GM23338 (cell line): ENCODE measurements at regions not wholly inside any gene's neighbourhood (a gene's known extent, or its start where the extent isn't known, plus 50 kb on each side); places are given as distances from the start of the nearest gene placed in this dataset.

Experiments used
- CREB1 ChIP-seq: fragments of 250-450 bp; sonication (Bioruptor Pico); IDR thresholded peaks from 2 replicates; pipeline ENCODE4 v1.5.0; 2020; ENCODE audit warnings: low read depth, mild to moderate bottlenecking, moderate library complexity
- EZH2 ChIP-seq: fragments of 200-600 bp; sonication (generic); IDR thresholded peaks from one replicate; pipeline ENCODE4 v1.8.0; 2017; ENCODE audit warnings: antibody characterized with exemption, mild to moderate bottlenecking, low read depth; ENCODE audit not compliant: unreplicated experiment
- EZH2phosphoT487 ChIP-seq: fragments of 200-600 bp; sonication (generic); IDR thresholded peaks from one replicate; pipeline ENCODE4 v1.8.1; 2018; ENCODE audit warnings: antibody characterized with exemption; ENCODE audit not compliant: unreplicated experiment
- JUNB ChIP-seq: IDR thresholded peaks from one replicate; pipeline ENCODE4 v1.6.1; 2016; ENCODE audit warnings: antibody characterized with exemption; ENCODE audit not compliant: unreplicated experiment
- NANOG ChIP-seq: IDR thresholded peaks from 2 replicates; pipeline ENCODE4 v1.6.1; 2016; ENCODE audit warnings: antibody characterized with exemption, borderline replicate concordance
- POLR2AphosphoS5 ChIP-seq: IDR thresholded peaks from 2 replicates; pipeline ENCODE4 v1.6.1; 2016; ENCODE audit warnings: antibody characterized with exemption, low read depth
- REST ChIP-seq: IDR thresholded peaks from one replicate; pipeline ENCODE4 v1.6.1; 2018; ENCODE audit warnings: antibody characterized with exemption; ENCODE audit not compliant: unreplicated experiment
- STAT1 ChIP-seq: IDR thresholded peaks from one replicate; pipeline ENCODE4 v1.6.1; 2016; ENCODE audit warnings: antibody characterized with exemption; ENCODE audit not compliant: unreplicated experiment
- ZNF331 ChIP-seq: fragments of 250-450 bp; sonication (Bioruptor Pico); IDR thresholded peaks from 2 replicates; pipeline ENCODE4 v1.5.0; 2020; ENCODE audit warnings: low read depth, mild to moderate bottlenecking, moderate library complexity
- TF ChIP-seq, protein P1 (sequence below), 2 experiments: fragments of 200-600 bp in 1 of 2; sonication (generic) in 1 of 2; conservative IDR thresholded peaks; 2 replicates each; pipeline versions ENCODE4 v1.5.1 to v1.6.1; 2016 to 2017; ENCODE audit warnings: antibody characterized with exemption in 2 of 2, low read depth in 2 of 2, mild to moderate bottlenecking in 2 of 2, moderate library complexity in 1 of 2
- TF ChIP-seq, protein P2 (sequence below): IDR thresholded peaks from 2 replicates; pipeline ENCODE4 v1.6.1; 2016; ENCODE audit warnings: antibody characterized with exemption

DNA sequence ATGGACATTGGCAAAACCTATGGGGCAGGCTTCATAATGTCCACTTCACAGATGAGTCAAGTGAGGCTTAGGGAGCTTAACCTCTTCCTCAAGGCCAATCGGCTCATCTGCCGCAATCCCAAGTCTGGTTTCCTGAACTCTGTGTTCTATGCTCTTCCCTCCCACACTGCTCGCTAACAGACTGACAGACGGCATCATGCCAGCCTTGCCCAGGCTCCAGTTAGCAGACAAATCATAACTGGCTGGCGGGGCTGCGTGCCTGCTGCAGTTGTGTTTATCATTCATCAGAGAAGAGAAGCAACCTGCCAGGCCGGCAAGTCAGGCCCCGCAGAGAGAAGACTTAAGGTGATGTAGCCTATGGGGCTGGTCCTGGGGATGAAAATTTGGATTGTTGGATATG is 216.2 kb upstream of the ASIC2 start:
- TF ChIP-seq, protein P1, sequence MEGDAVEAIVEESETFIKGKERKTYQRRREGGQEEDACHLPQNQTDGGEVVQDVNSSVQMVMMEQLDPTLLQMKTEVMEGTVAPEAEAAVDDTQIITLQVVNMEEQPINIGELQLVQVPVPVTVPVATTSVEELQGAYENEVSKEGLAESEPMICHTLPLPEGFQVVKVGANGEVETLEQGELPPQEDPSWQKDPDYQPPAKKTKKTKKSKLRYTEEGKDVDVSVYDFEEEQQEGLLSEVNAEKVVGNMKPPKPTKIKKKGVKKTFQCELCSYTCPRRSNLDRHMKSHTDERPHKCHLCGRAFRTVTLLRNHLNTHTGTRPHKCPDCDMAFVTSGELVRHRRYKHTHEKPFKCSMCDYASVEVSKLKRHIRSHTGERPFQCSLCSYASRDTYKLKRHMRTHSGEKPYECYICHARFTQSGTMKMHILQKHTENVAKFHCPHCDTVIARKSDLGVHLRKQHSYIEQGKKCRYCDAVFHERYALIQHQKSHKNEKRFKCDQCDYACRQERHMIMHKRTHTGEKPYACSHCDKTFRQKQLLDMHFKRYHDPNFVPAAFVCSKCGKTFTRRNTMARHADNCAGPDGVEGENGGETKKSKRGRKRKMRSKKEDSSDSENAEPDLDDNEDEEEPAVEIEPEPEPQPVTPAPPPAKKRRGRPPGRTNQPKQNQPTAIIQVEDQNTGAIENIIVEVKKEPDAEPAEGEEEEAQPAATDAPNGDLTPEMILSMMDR (conservative IDR thresholded peaks at IDR 0.05; ENCODE audit: low read depth in 2 of 2), result no peak
- TF ChIP-seq REST (no peak), POLR2AphosphoS5 (no peak), STAT1 (no peak), CREB1 (no peak), EZH2 (no peak), JUNB (no peak), EZH2phosphoT487 (no peak), ZNF331 (CRISPR knock-in tag) (no peak), NANOG (no peak)
- TF ChIP-seq, protein P2, sequence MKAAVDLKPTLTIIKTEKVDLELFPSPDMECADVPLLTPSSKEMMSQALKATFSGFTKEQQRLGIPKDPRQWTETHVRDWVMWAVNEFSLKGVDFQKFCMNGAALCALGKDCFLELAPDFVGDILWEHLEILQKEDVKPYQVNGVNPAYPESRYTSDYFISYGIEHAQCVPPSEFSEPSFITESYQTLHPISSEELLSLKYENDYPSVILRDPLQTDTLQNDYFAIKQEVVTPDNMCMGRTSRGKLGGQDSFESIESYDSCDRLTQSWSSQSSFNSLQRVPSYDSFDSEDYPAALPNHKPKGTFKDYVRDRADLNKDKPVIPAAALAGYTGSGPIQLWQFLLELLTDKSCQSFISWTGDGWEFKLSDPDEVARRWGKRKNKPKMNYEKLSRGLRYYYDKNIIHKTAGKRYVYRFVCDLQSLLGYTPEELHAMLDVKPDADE, result no peak
